GM12872 (cell line): ENCODE measurements at regions not wholly inside any gene's neighbourhood (a gene's known extent, or its start where the extent isn't known, plus 50 kb on each side); places are given as distances from the start of the nearest gene placed in this dataset.

ENCODE experiments used
- TF ChIP-seq, protein P1 (sequence below): IDR thresholded peaks from 3 replicates; pipeline ENCODE4 v1.5.1; 2011; ENCODE audit warnings: low read depth, mild to moderate bottlenecking, low read length, moderate library complexity; ENCODE audit not compliant: insufficient read depth

DNA sequence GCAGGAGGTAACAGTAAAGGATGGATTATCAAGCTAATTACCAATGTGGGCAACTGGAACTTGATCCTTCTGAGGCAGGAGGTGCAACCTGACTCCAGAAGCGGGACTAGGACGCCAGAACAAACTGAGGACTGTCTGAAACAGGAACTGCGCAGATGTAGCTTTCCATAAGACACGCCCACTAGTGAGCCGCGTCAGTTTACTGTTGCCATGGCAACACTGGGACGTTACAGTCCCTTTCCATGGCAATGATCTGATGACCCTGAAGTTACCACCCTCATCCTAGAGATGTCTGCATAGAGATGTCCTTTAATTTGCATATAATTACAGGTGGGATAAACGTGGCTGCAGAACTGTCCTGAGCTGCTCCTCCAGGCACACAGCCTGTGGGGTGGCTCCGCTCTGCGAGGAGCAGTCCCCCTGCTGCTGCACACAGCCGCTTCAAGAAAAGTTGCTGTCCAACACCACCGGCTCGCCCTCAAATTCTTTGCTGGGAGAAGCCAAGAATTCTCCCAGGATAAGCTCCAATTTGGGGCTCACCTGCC is 816.6 kb downstream of the UQCRFS1 start:
- TF ChIP-seq, protein P1, sequence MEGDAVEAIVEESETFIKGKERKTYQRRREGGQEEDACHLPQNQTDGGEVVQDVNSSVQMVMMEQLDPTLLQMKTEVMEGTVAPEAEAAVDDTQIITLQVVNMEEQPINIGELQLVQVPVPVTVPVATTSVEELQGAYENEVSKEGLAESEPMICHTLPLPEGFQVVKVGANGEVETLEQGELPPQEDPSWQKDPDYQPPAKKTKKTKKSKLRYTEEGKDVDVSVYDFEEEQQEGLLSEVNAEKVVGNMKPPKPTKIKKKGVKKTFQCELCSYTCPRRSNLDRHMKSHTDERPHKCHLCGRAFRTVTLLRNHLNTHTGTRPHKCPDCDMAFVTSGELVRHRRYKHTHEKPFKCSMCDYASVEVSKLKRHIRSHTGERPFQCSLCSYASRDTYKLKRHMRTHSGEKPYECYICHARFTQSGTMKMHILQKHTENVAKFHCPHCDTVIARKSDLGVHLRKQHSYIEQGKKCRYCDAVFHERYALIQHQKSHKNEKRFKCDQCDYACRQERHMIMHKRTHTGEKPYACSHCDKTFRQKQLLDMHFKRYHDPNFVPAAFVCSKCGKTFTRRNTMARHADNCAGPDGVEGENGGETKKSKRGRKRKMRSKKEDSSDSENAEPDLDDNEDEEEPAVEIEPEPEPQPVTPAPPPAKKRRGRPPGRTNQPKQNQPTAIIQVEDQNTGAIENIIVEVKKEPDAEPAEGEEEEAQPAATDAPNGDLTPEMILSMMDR: no peak

DNA sequence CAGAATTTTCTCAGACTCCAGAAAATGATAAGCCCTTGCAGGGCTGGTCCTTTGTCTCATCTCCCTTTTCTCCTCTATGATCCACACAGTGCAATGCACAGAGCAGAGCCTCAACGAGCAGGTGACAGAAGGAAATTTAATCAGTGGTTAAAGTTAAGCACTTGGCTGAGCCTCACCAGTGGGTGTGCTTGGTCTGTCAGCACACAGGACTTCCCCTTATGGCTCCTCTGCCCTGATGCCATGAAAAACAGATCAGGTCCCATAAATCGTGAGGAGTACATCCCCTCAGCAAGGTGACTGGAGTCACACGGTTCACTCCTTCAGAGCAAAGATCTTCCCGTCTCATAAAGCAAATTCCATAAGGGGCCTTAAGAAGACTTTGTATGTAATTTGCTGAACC is 818.2 kb downstream of the UQCRFS1 start:
- TF ChIP-seq, protein P1: no peak

DNA sequence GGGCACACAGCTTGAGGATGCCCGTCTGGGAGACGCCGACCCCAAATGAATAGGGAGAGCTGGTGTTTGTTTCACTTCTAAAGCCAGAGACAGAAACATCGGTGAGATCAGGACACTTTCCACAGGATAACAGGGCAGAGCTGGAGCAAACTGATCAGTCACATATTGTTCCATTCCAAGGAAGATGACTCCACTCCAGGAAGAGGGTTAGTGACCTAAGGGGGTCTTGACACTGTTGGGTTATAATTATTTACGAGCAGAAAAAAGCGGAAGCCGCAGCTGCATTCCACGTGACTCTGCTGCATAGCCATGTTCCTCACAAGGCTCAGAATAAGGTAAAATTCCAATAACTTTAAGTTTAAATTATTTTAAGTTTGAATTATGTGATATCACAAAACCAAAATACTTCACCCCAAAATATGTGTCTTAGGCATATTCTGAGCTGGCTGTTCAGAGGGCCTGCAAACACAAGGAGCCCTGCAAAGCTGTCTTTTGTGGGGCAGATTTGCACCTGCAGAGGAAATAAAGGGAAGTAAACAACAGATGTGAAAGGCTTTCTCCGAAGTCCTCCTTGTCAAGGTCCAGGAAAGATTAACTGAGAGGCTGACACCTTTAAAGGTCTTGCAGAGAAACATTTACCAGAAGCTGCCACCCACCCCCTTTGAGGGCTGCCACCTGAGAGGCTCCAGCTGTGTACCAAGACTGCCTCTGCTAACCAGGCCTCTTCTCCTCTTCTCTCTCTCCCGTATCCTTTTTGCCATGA is 819.2 kb downstream of the UQCRFS1 start:
- TF ChIP-seq, protein P1: no peak

DNA sequence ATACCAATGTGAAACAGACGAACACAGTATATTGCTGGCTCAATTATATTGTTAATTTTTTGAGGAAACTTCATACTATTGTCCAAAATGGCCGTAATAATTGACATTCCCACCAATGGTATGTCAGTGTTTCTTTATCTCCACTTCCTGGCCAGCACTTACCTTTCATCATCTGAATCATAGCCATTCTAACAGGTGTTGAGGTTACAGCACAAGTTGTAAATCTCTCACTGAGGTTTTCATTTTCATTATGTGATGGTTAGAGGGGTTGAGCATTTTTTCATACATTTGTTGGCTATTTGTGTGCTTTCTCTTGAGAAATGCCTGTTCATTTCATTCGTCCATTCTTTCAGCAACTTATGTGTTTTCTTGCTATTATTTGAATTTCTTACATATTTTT is 824.0 kb downstream of the UQCRFS1 start:
- TF ChIP-seq, protein P1: no peak

DNA sequence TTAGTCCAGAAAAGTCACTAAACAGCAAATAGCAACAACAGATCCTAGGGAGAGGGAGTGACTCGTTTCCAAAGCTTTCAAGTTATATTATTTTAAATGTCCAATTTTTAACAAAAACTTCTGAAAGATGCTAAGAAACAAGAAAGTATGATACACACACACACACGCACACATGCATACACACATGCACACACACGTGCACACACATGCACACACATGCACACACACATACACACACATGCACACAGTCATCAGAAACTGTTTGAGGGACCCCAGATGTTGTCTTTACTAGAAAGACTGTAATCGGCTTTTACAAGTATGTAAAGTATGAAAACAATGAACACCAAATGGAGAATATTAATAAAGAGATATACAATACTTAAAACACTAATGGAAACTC is 825.4 kb downstream of the UQCRFS1 start:
- TF ChIP-seq, protein P1: no peak

DNA sequence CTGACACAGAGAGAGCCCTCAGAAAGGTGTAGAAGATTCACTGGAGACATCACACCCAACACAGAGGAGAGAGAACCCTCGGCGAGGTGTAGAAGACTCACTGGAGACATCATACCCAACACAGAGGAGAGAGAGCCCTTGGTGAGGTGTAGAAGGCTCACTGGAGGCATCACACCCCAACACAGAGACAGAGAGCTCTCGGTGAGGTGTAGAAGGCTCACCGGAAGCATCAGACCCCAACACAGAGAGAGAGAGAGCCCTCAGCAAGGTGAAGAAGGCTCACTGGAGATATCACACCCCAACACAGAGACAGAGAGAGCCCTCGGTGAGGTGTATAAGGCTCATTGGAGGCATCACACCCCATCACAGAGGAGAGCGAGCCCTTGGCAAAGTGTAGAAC is 826.5 kb downstream of the UQCRFS1 start:
- TF ChIP-seq, protein P1: no peak

DNA sequence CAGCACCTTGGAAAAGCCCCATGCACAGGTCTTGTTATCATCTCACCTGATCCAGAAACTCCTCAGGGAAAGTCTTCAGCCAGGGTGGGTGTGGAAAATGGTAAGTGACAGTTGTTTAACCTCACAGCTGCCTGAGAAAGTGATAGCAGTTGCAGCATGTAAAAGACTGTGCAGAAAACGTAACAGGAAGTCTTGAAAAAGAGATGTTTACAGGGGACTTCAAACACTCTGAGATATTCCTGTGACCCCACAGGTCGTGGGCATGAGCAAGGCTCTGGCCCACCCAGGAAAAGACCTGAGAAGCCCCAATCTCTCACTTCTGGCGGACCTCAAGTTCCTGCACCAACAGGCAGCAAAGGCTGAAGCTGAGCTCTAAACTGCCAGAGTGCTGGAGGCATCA is 826.9 kb downstream of the UQCRFS1 start:
- TF ChIP-seq, protein P1: no peak
